HepG2 (cell line): ENCODE measurements at regions not wholly inside any gene's neighbourhood (a gene's known extent, or its start where the extent isn't known, plus 50 kb on each side); places are given as distances from the start of the nearest gene placed in this dataset.

Source experiments
- ATF7 ChIP-seq, 2 experiments: fragments of 450-650 bp in 1 of 2; sonication (generic) in 1 of 2; formaldehyde crosslinking in 1 of 2; IDR thresholded peaks; 2 replicates each; pipeline versions ENCODE4 v1.4.0 to v1.6.1; 2016 to 2020; ENCODE audit warnings: antibody characterized with exemption in 1 of 2, mild to moderate bottlenecking in 1 of 2, missing genetic modification reagents in 1 of 2
- ATF7-NPFF ChIP-seq: sonication (generic); formaldehyde crosslinking; IDR thresholded peaks from 2 replicates; pipeline ENCODE4 v1.8.1; 2023; ENCODE audit warnings: mild to moderate bottlenecking, low read depth, missing genetic modification reagents, moderate library complexity
- CCAR2 ChIP-seq: fragments of 200-400 bp; formaldehyde crosslinking; optimal IDR thresholded peaks from 2 replicates; pipeline ENCODE3; 2018; ENCODE audit warnings: low read depth, mild to moderate bottlenecking, low read length, moderate library complexity
- DPF2 ChIP-seq: sonication (generic); formaldehyde crosslinking; IDR thresholded peaks from 2 replicates; pipeline ENCODE4 v1.4.0; 2020; ENCODE audit warnings: mild to moderate bottlenecking, low read depth, missing genetic modification reagents, borderline replicate concordance
- EZH2 ChIP-seq: conservative IDR thresholded peaks from 2 replicates; pipeline ENCODE4 v1.6.1; 2012; ENCODE audit warnings: mild to moderate bottlenecking, low read depth, low read length, moderate library complexity
- GABPA ChIP-seq, 2 experiments: IDR thresholded peaks; 2 replicates each; pipeline ENCODE4 v1.6.1; 2011 to 2016; ENCODE audit warnings: low read depth in 2 of 2, low read length in 1 of 2, missing biosample characterization in 1 of 2, missing genetic modification characterization in 1 of 2
- IKZF5 ChIP-seq: IDR thresholded peaks from 2 replicates; pipeline ENCODE4 v1.6.1; 2018; ENCODE audit warnings: missing genetic modification reagents, mild to moderate bottlenecking, missing compliant biosample characterization
- MTF1 ChIP-seq: sonication (generic); formaldehyde crosslinking; IDR thresholded peaks from 2 replicates; pipeline ENCODE4 v1.5.0; 2020; ENCODE audit warnings: missing genetic modification reagents
- POLR2A ChIP-seq, 2 experiments: IDR thresholded peaks; 2 replicates each; pipeline ENCODE4 v1.6.1; 2011; ENCODE audit warnings: low read depth in 2 of 2, low read length in 2 of 2, mild to moderate bottlenecking in 1 of 2, moderate library complexity in 1 of 2; ENCODE audit not compliant: insufficient read depth in 1 of 2
- ZFX ChIP-seq: sonication (generic); formaldehyde crosslinking; IDR thresholded peaks from 2 replicates; pipeline ENCODE4 v1.4.0; 2020; ENCODE audit warnings: mild to moderate bottlenecking, low read depth, missing genetic modification reagents, moderate library complexity
- ZNF121 ChIP-seq: sonication (generic); formaldehyde crosslinking; IDR thresholded peaks from 2 replicates; pipeline ENCODE4 v1.5.0; 2020; ENCODE audit warnings: mild to moderate bottlenecking, missing genetic modification reagents
- ZNF556 ChIP-seq: sonication (generic); formaldehyde crosslinking; IDR thresholded peaks from 2 replicates; pipeline ENCODE4 v1.4.0; 2020; ENCODE audit warnings: mild to moderate bottlenecking, missing genetic modification reagents, borderline replicate concordance

- TF ChIP-seq GABPA (IDR thresholded peaks at IDR 0.05; ENCODE audit: low read depth, low read length) (no peak), GABPA (CRISPR knock-in tag; IDR thresholded peaks at IDR 0.05; ENCODE audit: low read depth) (no peak), ATF7 (IDR thresholded peaks at IDR 0.05) (no peak), ATF7 (CRISPR knock-in tag; IDR thresholded peaks at IDR 0.05) (no peak), MTF1 (CRISPR knock-in tag) (no peak), DPF2 (CRISPR knock-in tag) (no peak), POLR2A (IDR thresholded peaks at IDR 0.05; ENCODE audit: insufficient read depth in 1 of 2, low read depth in 2 of 2, low read length in 2 of 2) (no peak), ATF7-NPFF (CRISPR knock-in tag) (no peak), CCAR2 (no peak), ZNF121 (no peak), ZNF556 (no peak), IKZF5 (CRISPR knock-in tag) (no peak), EZH2 (no peak), ZFX (CRISPR knock-in tag) (no peak)
These were observed 54.5 kb upstream of the HNRNPA0 start for GRCh38 chr5:137808503-137809135.
